ENCODE measurements at regions not wholly inside any gene's neighbourhood (a gene's known extent, or its start where the extent isn't known, plus 50 kb on each side); places are given as distances from the start of the nearest gene placed in this dataset.

GRCh38 chr4:79082997-79083396 lies 143.8 kb upstream of the PAQR3 start:
- no peak for TF ChIP-seq TAF1 (IDR thresholded peaks at IDR 0.05; ENCODE audit: borderline replicate concordance, low read depth, low read length)
- TF ChIP-seq POLR2AphosphoS5 (IDR thresholded peaks at IDR 0.05; ENCODE audit: low read depth, low read length) = no peak
- TF ChIP-seq POLR2A (IDR thresholded peaks at IDR 0.05; ENCODE audit: low read depth, low read length) = no peak
